Hematopoietic multipotent progenitor cell (in vitro differentiated cells): ENCODE measurements at regions not wholly inside any gene's neighbourhood (a gene's known extent, or its start where the extent isn't known, plus 50 kb on each side); places are given as distances from the start of the nearest gene placed in this dataset.
A peak's percentile ranks its signal among the peaks of the same experiment; 100 is the strongest.
"Not testable (repeated sequence)": the region's sequence is repeated elsewhere in the genome, so short reads cannot be mapped to it uniquely, and the experiment has no call there.

Source experiments
- DNase-seq, 3 donors: peaks; one replicate each; pipeline ENCODE4 v3.0.0-alpha.2; 2011 to 2015; ENCODE audit warnings: low read depth in 2 of 3, low spot score in 2 of 3

- DNase-seq, result no peak
These were observed 136.3 kb upstream of the ESR1 start for GRCh38 chr6:151671195-151671594.

GRCh38 chr6:151674578-151674977, 132.9 kb upstream of the ESR1 start:
- no peak for DNase-seq

- DNase-seq, result peak in 2 of 3 donors; percentile 26 to 50
These were observed 131.6 kb upstream of the ESR1 start for GRCh38 chr6:151675746-151676459.

GRCh38 chr6:151676460-151676945, 131.0 kb upstream of the ESR1 start:
- no peak for DNase-seq

- no peak for DNase-seq
These were observed 130.1 kb upstream of the ESR1 start for GRCh38 chr6:151677404-151677803.

- peak in 1 of 3 donors; percentile 17 for DNase-seq
These were observed 128.4 kb upstream of the ESR1 start for GRCh38 chr6:151679081-151679480.

- no peak for DNase-seq
These were observed 127.5 kb upstream of the ESR1 start for GRCh38 chr6:151679941-151680340.

- no peak for DNase-seq
These were observed 126.5 kb upstream of the ESR1 start for GRCh38 chr6:151680846-151681432.

GRCh38 chr6:151681433-151682059, 125.9 kb upstream of the ESR1 start:
- peak in 2 of 3 donors; percentile 45 to 78 for DNase-seq

- DNase-seq, result no peak
These were observed 125.2 kb upstream of the ESR1 start for GRCh38 chr6:151682251-151682650.

GRCh38 chr6:151682922-151683321, 124.6 kb upstream of the ESR1 start:
- DNase-seq, result no peak

GRCh38 chr6:151683381-151683780, 124.1 kb upstream of the ESR1 start:
- no peak for DNase-seq

- no peak for DNase-seq
These were observed 117.8 kb upstream of the ESR1 start for GRCh38 chr6:151689499-151690201.

- DNase-seq, result peak in 2 of 3 donors; percentile 69 to 73
These were observed 117.2 kb upstream of the ESR1 start for GRCh38 chr6:151690303-151690702.

- peak in 2 of 3 donors; percentile 66 to 75 for DNase-seq
These were observed 116.5 kb upstream of the ESR1 start for GRCh38 chr6:151690768-151691562.

- no peak for DNase-seq
These were observed 115.3 kb upstream of the ESR1 start for GRCh38 chr6:151692216-151692615.

GRCh38 chr6:151693366-151693765, 114.1 kb upstream of the ESR1 start:
- no peak for DNase-seq

GRCh38 chr6:151695156-151695555, 112.3 kb upstream of the ESR1 start:
- no peak for DNase-seq

GRCh38 chr6:151696302-151696701, 111.2 kb upstream of the ESR1 start:
- DNase-seq, result not testable (repeated sequence)

- no peak for DNase-seq
These were observed 108.4 kb upstream of the ESR1 start for GRCh38 chr6:151698931-151699700.
